ENCODE measurements at regions not wholly inside any gene's neighbourhood (a gene's known extent, or its start where the extent isn't known, plus 50 kb on each side); places are given as distances from the start of the nearest gene placed in this dataset.

DNA sequence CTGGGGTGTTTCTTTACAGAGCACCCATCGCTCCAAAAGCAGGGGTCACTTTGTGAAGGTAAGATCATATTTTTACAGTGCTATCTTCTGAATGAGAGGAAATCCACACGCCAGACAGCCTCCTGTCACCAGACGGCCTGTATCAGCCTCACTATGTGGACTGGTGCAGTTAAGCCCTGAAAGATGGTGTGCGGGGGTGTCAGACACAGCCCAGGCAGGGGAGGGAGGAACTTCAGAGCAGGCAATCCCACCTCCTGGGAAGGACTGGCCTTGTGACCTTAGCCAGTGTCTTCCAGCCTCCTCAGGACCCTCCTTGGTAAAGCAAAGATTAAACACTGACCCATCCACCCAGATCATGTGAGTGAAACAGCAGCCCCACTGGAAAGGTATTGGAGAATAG lies 249.4 kb upstream of the CTAGE1 start:
- DNase-seq (ENCODE audit: extremely low read depth, low read depth, low spot score) = no peak

GRCh38 chr18:22667616-22668422 lies 250.1 kb upstream of the CTAGE1 start:
- DNase-seq (ENCODE audit: extremely low read depth, low read depth, low spot score) = peak; percentile 82

DNA sequence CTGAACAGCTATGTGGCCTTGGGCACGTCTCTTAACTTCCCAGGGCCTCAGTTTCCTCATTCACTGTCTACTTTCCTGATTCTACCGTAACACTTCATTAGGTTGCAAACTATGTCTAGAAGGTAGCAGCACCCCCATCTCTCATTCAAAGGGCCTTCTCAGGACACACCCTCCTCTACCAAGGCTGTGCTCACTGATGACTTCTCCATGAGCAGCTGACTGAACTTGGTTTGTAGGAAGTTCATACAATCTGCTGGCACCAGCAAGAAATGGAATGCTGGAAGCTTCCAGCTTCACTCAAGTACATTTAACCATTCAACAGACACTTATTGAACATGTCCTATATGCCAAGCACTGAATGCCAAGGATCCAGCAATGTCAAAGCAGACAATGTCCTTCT lies 250.8 kb upstream of the CTAGE1 start:
- no peak for DNase-seq (ENCODE audit: extremely low read depth, low read depth, low spot score)

GRCh38 chr18:22670914-22671313 lies 253.2 kb upstream of the CTAGE1 start:
- no peak for DNase-seq (ENCODE audit: extremely low read depth, low read depth, low spot score)

DNA sequence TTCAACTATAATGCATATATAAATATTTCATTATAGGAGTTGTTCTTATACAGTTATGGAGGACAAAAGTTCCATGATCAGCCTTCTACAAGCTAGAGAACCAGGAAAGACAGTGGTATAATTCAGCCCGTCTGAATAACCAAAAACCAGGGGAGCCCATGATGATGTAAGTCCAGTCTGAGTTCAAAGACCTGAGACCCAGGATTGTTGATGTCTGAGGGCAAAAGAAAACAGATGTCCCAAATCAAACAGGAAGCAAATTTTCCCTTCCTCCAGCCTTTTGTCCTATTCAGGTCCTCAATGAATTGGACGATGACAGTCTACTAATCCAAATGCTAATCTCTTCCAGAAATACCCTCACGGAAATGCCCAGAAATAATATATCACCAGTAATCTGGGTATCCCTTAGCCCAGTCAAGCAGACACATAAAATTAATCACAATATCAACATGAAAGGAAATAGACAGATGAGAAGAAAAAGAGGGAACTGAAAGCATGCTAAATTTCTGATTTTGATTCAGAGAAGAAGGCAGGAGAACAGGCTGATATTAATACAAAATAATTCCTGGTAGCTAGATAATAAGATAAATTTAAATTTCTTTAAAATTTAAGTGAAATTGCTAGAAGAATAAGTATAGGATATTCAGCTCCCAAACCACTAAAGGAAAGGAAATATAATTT lies 255.6 kb upstream of the CTAGE1 start:
- DNase-seq (ENCODE audit: extremely low read depth, low read depth, low spot score) = no peak

- peak; percentile 58 for DNase-seq (ENCODE audit: extremely low read depth, low read depth, low spot score)
Observed at GRCh38 chr18:22674272-22674671, 256.6 kb upstream of the CTAGE1 start.

- no peak for DNase-seq (ENCODE audit: extremely low read depth, low read depth, low spot score)
Observed at GRCh38 chr18:22675006-22675405, 257.3 kb upstream of the CTAGE1 start.

DNA sequence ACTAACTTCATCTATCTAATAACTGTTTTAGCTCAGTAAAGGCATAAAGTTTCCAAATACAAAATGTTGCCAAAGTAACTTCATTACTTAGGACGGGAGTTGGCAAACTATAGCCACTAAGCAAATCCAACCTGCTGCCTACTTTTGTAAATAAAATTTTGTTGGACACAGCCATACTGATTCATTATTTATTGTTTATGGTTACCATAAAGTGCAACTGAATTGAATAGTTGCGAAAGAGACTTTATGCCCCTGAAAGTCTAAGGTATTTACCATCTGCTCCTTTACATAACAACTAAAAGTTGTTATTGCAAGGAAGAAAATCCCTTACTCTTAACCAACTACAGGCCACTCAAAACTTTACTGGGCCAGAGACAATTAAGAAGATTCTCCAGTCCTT lies 256.7 kb upstream of the RBBP8 start:
- DNase-seq (ENCODE audit: extremely low read depth, low read depth, low spot score) = no peak

DNA sequence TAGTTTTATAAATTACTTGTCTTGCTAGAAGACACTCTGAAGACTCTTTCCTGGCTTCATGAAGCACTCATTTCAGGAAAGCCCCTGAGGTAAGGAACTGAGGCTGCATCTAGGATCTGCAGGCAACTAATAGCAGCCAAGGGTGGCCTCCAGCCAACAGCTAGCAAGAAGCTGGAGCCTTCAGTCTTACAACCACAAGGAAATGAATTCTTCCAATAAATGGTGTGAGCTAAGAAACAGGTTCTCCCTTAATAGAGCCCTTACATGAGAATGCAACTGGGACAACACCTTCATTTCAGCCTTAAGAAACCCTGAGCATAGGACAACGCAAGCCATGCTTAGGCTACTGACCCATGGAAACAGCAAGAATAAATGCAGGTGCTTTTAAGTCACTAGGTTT lies 254.6 kb upstream of the RBBP8 start:
- no peak for DNase-seq (ENCODE audit: extremely low read depth, low read depth, low spot score)

DNA sequence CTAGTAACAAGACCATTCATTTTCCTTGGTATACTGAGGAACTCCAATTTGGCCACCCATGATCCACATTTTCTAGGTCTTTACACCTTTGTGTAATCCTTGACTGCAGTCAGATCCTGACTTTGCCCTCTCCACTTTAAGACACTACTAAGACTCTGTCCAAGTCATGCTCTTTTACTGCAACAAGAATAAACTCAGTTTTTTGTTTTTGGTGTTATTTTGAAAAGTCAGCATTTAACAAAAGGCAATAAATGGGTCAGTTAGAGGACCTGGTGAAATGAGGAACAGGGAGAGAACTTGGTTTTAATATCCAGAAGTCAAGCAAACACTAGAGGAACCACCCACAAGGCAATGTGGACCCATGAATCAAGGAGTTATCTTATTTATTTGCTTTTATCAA lies 252.2 kb upstream of the RBBP8 start:
- DNase-seq (ENCODE audit: extremely low read depth, low read depth, low spot score) = no peak

DNA sequence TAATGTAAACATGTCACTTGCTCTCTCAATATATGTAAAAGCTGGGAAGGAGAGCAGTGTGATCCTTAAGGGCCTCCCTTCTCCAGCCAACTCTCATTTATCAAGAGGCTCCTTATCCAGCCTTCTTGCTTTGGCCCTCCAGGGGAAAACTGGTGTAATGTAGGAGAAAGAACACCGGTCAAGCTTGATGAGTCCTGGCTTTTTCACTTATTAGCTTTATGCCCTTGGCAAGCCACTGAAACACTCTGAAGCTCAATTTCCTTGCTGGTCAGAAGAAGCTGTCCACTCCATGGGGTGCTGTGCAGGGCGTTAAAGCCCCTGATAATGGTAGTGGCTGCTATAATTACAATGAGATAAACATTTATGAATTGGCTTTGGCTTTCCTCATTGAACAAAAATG lies 251.2 kb upstream of the RBBP8 start:
- no peak for DNase-seq (ENCODE audit: extremely low read depth, low read depth, low spot score)

- DNase-seq (ENCODE audit: extremely low read depth, low read depth, low spot score) = no peak
Observed at GRCh38 chr18:22682720-22683119, 250.4 kb upstream of the RBBP8 start.

DNA sequence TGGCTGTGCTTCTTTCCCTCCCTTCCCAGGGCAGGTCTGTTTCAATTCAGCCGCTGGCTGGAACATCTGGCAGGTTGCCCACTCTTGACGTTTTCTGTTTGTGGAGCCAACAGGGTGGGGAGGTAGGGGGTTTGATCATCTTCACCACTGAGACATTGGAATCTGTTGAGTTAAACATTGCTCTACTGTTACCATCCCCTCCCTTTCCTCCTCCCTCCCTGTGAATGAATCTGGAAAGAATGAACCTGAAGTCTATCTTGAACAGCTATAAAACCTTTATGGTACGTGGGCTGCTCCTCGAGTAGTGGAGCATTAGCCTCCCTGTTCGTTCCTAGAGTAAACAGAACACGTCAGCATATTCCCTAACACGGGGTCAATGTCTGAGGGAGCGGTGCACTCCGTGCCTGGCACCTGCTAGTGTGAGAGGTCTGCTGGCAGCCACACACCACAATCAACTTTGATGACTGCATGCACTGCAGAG lies 249.9 kb upstream of the RBBP8 start:
- no peak for DNase-seq (ENCODE audit: extremely low read depth, low read depth, low spot score)

- no peak for DNase-seq (ENCODE audit: extremely low read depth, low read depth, low spot score)
Observed at GRCh38 chr18:22683786-22684185, 249.3 kb upstream of the RBBP8 start.

GRCh38 chr18:22684268-22684667 lies 248.9 kb upstream of the RBBP8 start:
- no peak for DNase-seq (ENCODE audit: extremely low read depth, low read depth, low spot score)

DNA sequence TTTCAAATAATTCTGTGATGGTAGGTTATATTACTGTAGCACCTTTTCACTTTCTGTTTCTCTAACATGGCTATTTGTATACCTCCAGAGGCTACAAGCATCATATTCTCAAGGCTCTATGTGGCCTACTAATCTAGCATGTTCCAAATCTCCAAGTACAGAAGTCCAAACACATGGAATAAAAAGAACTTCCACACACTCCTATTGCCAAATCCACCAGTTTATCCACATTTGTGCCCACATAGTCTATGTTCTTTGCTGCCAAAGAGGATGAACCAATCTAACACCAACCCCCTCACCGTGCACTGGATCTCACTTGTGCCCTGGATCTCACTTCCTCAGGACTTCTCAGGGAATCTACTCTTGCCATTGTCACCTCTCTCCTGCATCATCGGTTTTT lies 247.3 kb upstream of the RBBP8 start:
- DNase-seq (ENCODE audit: extremely low read depth, low read depth, low spot score) = no peak

DNA sequence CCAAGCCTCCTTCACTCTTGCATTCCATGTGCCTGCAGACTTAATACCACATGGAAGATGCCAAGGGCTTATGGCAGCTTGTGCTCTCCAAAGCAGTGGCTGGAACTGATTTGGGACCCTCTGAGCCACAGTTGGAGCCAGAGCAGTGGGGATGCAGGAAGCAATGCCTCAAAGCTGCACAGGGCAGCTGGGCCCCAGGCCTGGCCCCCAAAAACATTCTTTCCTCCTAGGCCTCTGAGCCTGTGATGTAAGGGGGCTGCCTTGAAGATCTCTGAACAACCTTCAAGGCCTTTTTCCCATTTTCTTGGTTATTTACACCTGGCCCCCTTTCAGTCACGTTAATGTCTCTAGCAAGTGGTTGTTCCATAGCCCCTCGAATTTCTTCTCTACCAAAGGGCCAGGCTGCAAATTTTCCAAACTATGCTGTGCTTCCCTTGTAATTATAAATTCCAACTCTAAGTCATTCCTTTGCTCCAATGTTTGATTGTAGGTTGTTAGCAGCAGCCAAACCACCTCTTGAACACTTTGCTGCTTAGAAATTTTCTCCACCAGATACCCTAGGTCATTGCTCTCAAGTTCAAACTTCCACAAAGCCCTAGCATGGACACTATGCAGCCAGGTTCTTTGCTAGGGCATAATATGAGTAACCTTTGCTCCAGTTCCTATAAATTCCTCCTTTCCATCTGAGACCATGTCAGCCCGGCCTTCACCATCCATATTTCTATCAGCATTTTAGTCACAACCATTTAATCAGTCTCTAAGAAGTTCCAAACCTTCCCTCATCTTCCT lies 245.0 kb upstream of the RBBP8 start:
- DNase-seq (ENCODE audit: extremely low read depth, low read depth, low spot score) = no peak

- no peak for DNase-seq (ENCODE audit: extremely low read depth, low read depth, low spot score)
Observed at GRCh38 chr18:22688877-22689496, 244.1 kb upstream of the RBBP8 start.

DNA sequence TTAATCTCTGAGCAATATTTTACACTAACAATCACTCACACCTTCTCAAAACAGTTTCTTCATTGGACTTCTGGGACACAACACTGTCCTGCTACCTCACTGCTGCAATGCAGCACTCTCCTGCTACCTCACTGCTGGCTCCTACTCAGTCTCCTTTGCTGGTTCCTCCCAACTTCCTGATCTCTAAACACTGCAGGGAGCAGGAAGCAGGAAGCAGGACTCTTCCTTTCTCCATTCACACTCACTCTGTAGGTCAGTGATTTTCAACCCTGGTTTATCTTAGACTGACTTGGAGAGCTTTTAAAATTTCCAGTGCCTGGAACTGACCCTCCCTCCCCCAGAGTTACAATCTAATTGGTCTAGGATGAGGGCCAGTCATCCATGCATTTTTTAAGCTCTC lies 243.4 kb upstream of the RBBP8 start:
- no peak for DNase-seq (ENCODE audit: extremely low read depth, low read depth, low spot score)

GRCh38 chr18:22690556-22690955 lies 242.6 kb upstream of the RBBP8 start:
- DNase-seq (ENCODE audit: extremely low read depth, low read depth, low spot score) = no peak

Measured in glomerular endothelial cell (primary cell).